AG09319 (cell line): ENCODE measurements at regions not wholly inside any gene's neighbourhood (a gene's known extent, or its start where the extent isn't known, plus 50 kb on each side); places are given as distances from the start of the nearest gene placed in this dataset.

Experiments used
- DNase-seq: peaks from one replicate; pipeline ENCODE4 v3.0.0-alpha.2; 2010; ENCODE audit warnings: low read depth; ENCODE audit errors: extremely low read depth
- CTCF ChIP-seq: IDR thresholded peaks from 2 replicates; pipeline ENCODE4 v1.5.1; 2011; ENCODE audit warnings: low read depth, mild to moderate bottlenecking, inconsistent platforms, low read length, moderate library complexity

DNA sequence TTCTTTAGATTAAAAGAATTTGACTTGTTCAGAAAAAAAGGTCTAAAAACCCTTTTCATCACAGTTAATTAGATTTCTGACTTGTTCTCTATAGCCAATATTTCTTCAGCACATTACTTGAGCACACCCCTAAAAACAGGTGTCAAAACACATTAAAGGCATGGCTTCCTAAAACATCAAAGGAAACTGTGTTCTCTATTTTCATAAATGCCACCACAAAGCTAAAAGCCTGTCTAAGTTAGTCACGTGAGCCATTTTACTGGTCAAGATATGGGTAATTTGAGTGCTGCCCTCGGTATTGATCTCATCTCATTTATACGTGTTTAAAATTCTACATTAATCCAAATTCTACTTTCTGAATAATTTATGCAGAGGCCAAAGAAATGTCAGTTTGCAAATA lies 580.5 kb downstream of the HAO1 start:
- DNase-seq = no peak
- no peak for TF ChIP-seq CTCF

DNA sequence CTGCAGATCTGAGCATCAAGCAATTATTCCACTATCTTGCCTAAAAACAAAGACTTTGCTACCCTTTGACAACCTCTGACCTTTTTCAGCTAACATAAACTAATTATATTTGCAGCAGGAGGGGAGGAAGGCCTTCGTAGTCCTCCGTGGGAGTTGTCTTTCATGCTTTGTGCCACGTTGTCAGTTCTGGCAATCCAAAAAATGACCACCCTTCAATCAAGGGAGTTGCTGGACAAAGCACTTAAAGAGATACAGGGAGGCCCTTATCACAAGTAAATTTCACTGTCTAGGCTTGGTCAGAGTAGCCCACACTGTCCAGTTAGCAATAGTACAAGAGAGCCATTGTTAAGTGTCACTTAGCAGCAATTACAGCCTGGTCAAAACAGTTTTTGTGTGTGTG lies 578.9 kb downstream of the HAO1 start:
- no peak for DNase-seq
- TF ChIP-seq CTCF = no peak

DNA sequence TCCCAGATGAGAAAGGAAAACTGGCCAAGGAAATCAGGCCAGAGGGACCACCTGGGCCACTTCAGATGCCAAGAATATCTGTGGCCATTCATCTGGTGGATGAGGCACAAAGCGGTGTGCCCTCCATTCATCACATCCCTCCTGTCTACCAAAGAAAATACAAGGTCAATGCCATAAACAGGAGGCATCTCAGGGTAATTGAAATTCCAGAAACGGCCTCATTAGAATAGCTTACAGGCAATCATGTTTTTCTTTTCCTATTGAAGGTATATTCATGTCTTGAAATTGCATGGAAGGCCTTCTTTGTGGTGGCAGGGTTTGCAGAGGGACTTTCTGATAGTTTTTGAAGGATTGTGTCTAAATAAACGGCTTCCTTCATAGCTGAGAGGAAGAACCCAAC lies 578.3 kb downstream of the HAO1 start:
- no peak for TF ChIP-seq CTCF
- no peak for DNase-seq

GRCh38 chr20:7362601-7363000 lies 577.7 kb downstream of the HAO1 start:
- DNase-seq = no peak
- TF ChIP-seq CTCF = no peak

DNA sequence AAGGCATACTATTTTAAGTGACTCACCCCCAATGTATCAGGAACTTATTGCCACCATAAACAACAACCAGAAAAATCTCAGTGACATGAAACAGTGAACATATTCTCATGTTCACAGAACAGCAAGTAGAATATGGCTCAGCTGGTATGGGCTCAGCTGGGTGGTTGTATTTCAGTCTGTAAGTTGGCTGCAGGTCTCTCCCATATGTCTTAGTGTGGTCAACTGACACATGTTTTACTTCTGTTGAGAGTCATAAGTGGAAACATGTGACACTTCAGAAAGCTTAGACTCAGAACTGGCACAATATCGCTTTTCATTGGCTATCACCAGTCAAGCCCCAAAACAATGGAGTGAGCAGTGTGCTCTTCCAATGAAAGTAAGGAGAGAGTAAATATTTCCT lies 574.1 kb downstream of the HAO1 start:
- DNase-seq = no peak
- no peak for TF ChIP-seq CTCF

DNA sequence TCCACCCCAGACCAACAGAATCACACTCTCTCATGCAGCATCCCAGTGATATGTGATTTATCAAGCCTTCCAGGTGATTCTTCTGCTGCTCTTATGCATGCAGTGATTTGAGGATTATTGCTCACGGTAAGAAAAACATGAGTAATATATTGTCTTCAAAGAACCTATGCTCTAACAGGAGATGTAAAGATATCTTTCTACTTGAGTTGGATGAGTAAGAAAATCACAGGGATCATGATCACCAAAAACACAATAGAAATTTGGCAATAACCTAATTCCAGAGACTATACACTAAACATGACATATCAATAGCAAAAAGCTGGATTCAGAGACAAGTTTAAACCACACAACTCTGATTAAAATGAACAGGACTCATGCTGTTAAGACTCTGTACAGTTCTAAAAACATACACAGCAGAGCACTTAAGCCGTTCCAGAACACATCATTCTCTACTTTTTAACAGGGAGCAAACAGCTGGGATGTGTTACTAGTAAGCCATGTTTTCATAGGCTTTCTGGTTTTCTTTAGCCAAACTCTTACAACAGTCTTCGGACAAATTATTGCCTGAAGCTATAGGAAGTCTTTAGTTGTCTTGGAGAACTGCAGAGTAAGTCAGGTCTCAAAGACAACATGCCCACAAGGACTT lies 568.6 kb downstream of the HAO1 start:
- no peak for TF ChIP-seq CTCF

DNA sequence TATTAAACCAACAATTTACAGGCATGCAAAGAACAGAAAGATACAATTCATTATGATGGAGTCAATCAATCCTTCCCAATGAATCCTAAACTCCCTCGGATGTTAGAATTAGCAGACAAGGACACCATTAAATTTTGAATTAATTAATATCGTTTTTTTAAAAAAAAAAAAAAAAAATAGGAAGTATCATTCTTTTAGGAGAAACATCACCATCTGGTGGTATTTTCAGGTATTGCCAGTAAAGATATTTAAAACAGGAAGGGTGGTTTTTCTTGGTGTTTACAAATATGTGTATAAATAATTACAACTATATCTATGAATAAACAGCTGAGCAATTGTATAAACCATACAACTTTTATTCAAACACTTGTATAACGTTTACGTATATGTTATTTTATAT lies 564.4 kb downstream of the HAO1 start:
- DNase-seq = no peak
- peak; percentile 41 for TF ChIP-seq CTCF

More for the DNA sequence above, 568.6 kb downstream of the HAO1 start:
- DNase-seq = peak; percentile 2
